HG03575 (cell line): ENCODE measurements at regions not wholly inside any gene's neighbourhood (a gene's known extent, or its start where the extent isn't known, plus 50 kb on each side); places are given as distances from the start of the nearest gene placed in this dataset.
"Not testable (repeated sequence)": the region's sequence is repeated elsewhere in the genome, so short reads cannot be mapped to it uniquely, and the experiment has no call there.

Source experiments
- ATAC-seq: cut with Tn5 transposase; IDR thresholded peaks from one replicate; pipeline ENCODE4 v1.9.1; 2021; ENCODE audit not compliant: unreplicated experiment, insufficient number of reproducible peaks, low FRiP score; ENCODE audit errors: extremely low read depth

DNA sequence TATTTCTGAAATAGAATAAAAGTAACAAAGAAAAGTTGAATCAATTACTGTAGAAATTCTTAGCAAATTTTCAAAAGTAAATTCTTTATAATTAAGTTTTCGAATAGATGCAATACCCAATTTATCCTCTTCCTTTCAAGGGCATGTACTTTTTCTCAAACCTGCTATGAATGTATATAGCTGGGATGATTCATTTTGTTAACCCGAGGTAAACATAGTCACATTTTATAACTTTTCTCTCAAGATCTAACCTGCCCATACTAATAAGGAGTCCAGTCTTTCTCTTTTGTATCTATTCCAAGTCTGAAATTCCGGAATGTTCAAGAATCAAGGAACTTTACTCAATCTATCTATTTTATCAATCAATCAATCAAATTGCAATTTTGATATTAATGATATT lies 1072.9 kb downstream of the REEP3 start:
- no peak for ATAC-seq

DNA sequence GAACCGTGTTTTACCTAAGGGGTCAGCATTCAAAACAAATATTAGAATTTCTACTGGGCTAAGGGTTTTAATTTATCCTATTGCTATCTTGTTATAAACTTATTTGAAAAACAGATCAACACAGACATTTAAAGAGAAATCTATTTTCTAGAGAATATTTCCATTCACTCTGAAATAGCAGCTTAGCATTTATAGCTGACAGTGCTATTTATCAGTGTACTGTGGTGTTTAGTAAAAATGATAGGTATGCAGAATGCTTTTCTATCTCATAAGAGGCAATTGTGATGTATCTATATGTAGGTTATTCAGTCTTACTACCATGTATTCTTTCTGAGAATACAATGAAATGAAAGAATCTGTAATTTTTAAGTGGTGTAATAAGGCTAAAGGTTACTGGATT lies 1077.4 kb downstream of the REEP3 start:
- ATAC-seq: no peak

DNA sequence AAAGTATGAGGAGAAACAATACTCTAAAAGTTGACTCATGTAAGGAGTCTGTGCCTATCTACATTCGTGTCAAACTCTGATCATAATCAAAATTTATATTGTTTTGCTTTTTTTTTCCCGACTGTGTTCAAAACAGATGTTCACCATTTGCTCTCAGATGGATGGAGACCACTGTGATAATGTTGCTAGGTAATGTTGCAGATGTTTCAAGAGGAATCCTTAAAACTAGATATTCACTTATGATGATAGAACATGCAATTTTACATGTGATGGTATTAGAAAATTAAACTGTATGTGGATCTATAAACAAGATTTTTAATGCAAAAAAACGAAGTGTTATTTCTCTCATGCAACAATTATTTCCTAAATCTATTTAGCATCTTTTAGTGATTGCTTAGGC lies 1080.1 kb downstream of the REEP3 start:
- no peak for ATAC-seq

DNA sequence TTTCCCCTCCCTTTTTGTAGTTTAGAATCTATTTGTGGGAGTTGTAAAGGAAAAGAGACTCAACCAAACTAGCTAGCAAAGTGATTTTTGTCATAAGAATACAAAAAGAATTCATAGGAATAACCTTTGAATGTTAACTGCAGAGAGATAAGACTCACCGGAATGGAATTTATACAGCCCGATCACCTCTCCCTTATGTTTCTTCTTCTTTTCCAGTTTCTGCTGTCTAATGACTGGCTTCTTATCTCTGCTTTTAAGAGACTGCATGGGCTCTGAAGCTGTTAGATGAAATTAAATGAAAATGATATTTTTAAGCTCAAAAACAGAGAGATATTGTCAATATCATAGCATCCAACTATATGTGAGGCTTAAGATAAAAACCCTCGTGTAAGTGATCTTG lies 1095.9 kb downstream of the REEP3 start:
- ATAC-seq: no peak

DNA sequence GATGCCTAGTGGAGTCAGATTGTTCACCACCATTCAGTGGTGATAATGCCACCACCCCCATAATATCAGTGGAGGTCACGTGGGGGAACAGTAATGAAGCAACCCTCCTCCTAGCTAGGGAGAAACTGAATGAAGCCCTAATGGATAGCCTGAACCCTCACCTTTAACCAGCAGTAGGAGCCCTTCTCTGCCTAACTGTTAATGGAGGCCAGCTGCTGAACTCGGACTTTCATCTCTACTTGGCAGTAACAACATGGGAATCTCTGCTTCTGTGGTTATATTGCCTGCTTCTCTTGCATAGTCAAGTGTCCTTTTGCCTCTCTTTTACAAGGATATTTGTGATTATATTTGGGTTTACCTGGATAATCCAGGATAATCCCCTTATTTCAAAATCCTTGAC lies 1097.9 kb downstream of the REEP3 start:
- no peak for ATAC-seq

DNA sequence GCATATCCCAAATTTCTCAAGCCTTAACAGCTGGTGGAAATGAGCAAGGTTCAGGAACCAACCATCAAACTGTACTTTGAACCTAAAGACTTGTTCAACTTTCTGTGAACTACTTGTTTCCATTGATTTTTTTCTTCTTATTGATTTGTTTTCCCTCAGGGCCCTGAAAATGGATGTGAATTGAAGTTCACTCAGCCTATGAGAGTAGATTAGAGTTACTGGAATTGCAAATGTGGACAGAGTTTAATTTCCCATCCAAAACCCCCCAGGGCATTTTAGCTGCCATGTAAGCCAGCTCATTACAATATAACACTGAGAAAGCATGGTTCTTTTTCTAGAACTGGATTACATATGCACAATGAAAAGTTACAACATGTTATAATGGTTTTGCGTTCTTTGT lies 1105.7 kb downstream of the REEP3 start:
- no peak for ATAC-seq

DNA sequence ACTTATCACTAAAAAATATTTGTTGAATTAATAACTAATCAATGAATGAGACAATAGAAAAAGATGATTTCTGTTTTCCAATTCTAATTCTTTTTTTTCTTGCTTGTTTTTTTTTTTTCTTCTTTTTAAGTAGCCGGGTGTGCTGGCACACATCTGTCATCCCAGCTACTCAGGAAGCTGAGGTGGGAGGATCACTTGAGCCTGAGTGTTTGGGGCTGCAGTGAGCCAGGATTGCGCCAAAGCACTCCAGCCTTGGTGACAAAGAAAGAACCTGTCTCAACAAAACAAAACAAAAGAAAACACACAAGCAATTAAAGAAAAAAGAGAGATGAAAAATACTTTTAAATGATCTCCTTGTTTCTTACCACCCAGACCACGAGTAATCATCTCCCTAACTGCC lies 1109.3 kb downstream of the REEP3 start:
- ATAC-seq: no peak

DNA sequence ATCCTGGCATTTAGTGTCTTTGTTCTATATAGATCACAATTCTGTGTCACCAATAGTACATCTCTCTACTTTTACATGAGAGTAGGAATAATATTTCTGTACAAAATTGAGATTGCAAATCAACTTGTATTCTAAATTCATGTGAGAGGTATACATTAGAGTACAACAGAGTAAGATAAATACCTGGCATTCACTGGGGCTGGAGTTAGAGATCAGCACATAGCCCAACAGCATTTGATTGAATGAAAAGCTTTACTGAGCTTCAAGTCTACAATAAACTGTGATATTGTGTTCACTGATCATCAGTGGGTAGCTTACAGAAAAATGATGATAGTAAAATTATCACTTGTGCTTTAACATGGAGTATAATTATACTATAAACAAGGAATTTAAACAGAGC lies 1114.7 kb downstream of the REEP3 start:
- ATAC-seq: no peak

DNA sequence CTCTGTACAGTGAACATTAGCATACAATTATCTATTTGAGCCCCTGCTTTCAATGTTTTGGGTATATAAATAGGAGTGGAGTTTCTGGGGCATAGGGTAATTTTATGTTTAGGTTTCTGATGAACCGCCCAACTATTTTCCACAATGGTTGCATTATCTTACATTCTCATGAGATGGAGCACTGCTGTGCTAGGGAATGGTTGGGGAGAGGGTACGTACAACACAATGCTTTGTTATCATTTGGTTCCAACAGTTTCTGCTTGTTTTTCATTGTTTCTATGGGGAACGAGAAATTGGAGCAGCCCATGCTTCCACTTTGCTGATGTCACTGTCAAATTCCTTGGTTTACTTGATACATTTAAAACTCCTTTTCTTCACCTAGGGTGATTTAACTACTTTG lies 1115.3 kb downstream of the REEP3 start:
- ATAC-seq: no peak

DNA sequence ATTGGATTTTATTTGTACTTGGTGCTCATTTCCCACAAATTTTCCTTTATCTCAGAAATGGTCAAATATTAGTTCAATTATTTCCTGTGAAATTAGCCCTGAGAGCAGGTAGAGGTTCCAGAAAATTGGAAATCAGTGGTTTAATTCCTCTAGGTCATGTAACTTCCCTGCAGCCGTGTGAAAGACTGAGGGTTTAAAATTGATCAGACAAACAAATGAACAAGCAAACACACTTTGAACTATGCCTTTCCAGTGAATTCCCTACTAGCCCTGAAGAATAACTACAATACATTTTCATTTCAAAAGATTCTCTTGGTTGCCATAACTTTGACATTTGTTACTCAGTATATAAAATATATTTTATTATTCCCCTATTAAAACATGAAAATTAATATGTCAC lies 1116.7 kb downstream of the REEP3 start:
- ATAC-seq: no peak

DNA sequence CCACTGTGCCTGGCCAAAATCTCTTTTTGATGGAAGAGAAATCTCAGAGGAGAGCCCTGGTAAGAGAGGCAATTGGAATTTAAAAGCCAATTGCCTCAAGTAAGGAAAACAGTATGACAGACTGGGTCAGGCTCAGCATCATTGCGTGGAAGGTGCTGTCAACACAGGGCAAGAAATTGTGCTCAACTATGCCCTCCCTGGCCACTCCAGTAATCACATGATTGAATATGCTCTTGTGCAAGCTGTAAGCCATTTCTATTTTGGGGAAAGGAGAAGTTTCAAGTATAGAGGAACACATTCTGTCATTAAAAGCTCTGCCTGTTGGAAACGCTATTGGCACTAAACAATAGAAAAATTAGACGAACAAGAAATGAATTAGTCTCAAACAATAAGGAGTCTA lies 1127.7 kb downstream of the REEP3 start:
- ATAC-seq: no peak

DNA sequence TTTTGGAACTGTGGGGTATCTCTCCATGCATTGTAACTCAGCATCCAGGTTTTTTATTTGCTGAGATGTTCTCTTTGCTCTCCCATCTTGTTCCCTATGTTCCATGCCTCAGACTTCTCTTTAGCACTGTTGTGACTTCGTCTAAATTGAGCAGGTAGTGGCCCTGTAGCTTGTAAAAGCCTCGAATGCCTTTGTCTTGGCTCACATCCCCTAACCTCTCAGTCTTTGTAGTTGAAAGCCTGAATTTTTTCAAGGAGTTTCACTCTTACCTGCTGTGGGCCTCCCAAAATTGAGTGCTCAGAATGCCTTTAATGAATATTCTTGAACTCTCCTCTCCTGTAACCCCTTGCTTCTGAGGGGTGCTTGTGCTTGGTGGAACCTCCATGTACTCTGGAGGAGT lies 1137.3 kb downstream of the REEP3 start:
- ATAC-seq: no peak

DNA sequence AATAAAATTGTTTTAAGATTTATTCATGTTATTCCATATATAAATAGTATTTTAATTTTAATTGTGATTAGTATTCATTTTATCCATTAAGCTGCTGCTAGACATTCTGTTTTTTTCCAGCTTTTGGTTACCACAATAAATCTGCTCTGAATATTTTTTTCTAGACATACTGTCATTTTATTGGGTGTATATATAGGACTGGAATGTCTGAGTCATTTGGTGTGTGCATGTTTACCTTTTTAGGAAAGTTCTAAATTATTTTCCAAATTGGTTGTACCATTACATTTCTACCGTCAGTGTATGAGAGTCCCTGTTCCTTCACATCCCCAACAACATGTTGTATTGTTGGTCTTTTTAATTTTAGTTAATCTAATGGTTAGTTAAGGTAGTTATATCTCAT lies 1138.1 kb downstream of the REEP3 start:
- no peak for ATAC-seq

DNA sequence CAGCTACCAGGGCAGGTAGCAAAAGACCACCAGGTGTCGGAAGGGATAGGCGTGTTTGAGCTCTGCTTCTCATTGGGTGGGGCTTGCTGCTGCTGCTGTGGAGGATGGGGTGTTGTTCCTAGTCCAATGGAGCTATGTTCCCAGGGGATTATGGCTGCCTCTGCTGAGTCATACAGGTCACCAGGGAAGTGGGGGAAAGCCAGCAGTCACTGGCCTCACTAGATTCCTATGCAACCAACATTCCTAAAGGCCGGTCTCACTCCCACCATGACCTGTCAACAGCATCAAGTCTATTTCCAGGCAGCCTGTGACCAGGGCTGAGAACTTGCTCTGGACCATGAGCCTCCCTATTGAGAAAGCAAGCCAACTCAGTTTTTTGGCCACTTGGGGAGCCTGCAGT lies 1160.8 kb downstream of the REEP3 start:
- ATAC-seq: no peak

DNA sequence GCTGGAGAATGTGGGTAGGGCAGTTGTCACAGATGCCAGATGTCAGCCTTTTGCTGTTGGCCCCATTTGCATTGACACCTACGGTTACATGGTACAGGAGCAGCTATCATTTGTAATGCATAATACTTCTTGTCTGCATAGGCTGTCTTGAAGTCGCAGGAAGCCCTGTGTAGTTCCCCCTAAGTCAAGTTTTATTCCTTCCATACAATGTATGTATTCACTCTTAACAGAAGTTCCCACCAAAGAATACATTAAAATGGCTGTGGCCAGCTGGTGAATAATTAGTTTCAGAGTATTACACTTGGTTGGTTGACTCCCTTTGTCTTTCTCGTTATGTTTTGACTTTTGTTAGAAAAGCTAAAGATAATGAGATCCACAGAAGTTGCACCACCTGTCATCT lies 1169.0 kb downstream of the REEP3 start:
- no peak for ATAC-seq

DNA sequence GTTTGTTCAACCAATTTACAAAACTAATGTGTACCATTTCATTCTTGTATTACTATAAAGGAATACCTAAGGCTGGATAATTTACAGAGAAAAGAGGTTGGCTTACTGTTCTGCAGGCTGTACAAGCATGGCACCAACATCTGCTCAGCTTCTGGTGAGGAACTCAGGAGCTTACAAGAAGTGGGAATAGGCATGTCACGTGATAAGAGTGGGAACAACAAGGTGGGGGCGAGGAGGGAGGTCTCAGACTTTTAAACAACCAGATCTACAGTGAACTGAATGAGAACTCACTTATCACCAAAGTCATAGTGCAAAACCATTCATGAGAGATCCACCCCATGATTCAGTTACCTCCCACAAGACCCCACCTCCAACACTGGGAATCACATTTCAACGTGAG lies 1178.0 kb downstream of the REEP3 start:
- ATAC-seq: no peak

DNA sequence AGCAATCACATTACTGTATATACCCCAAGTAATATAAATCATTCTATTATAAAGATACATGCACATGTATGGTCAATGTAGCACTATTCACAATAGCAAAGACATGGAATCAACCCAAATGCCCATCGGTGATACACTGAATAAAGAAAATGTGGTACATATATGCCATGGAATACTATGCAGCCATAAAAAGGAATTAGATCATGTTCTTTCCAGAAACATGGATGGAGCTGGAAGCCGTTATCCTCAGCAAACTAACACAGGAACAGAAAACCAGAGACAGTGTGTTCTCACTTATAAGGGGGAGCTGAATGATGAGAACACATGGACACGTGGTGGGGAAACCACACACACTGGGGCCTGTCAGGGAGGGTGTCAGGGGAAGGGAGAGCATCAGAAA lies 1180.9 kb downstream of the REEP3 start:
- ATAC-seq: not testable (repeated sequence)

DNA sequence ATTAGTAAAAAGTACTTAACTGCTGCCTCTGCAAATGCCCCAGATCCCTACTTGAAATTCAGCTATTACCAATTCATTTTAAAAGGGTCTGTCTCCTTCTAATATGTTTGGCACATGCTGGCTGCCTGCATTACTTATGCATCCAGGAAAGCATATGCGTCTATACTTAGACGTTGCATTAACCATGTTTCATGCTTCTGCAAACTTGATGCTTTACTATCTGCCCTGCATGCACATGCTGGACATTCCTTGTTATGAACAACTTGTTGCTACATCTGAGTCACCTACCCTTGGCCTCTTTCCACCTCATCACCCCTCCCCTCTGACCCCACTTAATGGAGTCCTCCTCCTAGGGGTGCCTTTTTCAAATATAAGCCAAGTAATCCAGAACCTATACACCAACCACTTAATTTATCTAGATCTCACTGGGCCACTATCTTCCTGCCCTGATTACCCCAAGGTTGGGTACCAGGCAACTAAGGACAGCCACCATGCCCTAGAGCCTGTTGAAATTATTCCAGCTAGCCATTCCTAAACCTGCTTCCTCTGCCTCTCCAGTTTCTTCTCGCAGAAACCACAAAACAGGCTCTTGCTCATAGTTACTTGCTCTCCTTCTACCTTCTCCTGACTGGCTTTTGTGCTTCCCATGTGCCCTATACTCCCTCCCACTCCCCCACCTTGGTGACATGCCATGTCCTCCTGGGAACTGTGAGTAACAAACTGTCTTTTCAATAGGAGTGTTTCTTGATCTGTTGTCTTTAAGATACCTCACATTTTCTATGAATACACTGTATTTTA lies 1187.9 kb downstream of the REEP3 start:
- ATAC-seq: no peak

DNA sequence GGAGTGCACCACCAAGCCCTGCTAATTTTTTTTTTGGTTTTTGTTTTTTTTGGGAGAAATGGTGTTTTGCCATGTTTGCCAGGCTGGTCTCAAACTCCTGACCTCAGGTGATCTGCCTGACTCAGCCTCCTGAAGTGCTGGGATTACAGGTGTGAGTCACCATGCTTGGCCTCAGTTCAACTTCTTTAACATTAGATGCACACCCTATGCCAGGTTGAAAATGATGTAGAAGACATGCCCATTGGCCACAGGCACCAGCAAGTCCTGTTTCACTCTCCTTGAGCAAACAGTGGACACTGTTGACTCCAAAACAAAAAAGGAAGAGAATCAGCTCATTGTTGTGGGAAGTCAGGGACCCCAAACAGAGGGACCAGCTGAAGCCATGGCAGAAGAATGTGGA lies 1205.3 kb downstream of the REEP3 start:
- ATAC-seq: no peak

DNA sequence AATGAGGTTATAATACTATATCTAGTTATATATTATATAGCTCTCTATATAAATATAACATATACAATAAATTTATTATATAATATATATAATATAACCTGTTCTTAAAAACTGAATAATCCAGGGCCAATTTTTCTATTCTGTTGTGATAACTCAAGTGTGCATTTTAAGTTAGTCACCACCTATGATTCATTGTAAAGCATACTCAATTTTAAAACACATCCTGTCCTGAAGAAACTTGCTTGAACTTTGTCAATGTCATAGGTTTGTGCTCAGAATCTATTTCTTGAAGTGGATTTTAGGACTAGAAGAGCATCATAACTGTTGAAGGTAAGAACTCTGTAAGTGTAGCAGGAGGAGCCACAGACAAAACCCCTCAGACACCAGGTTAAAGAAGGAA lies 1209.8 kb downstream of the REEP3 start:
- ATAC-seq: no peak

DNA sequence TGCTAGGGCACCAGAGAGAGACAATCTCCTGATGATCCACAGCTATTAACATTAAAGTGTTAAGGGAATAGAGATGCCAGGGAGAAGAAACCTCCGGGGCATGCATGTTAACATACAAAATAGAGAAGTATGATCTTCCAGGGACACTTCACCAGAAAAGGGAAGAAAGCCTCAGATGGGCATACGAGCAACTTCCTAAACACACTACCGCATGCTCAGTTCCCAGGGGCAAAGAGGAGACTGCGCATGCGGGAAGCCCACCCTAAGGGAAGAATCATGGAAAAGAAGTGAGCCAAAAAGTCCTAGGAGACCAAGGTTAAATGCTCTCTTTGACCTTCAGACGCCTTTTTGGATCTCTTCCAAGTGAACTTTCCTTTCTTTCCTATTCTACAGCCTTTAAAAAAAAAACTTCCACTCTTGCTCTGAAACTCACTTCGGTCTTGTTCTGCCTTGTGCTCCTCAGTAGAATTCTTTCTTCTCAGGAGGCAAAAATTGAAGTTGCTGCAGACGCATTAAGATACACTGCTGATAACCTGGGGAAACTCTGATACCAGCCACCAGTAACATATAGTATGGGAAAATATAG lies 1211.3 kb downstream of the REEP3 start:
- ATAC-seq: no peak
